ENCODE measurements at regions not wholly inside any gene's neighbourhood (a gene's known extent, or its start where the extent isn't known, plus 50 kb on each side); places are given as distances from the start of the nearest gene placed in this dataset.

DNA sequence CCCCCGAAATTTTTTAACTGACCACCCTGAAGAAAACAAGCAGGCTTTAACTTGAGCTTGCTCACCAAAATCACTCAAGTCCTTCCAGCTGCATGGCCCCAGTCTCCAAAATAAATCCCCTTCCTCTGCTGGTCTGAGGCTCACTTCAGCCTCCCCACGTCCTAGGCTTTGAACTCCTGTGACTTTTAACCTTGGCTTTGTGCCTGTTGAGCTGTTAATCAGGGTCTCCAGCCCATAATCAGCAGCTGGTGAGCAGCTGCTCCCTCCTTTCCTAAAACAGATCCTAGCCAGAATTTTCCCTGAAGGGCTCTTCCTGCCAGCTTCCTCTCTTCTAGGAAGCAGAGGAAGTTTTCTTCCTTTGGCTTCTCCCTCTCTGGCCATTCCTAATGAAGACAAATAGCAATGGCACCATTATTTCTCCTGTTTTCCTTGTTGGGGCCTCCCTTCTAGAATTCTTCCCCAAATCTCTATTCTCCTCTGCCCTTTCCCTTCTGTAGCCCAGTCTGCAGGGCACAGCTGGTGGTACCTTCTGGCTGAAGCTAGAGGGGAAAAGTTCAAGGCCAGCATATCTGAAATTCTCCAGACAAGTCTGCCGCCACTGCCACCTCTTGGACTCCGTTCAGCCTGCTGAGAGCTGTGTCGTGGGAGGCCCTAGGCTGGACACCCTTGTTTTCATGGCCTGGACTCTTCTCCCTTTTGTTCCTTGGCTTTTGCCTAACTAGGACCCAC, 152.1 kb downstream of the NOC3L start:
- H3K4me1 ChIP-seq (ENCODE audit: control insufficient read depth, insufficient read depth, low read length): no peaks in the 10 kb centered on the region

DNA sequence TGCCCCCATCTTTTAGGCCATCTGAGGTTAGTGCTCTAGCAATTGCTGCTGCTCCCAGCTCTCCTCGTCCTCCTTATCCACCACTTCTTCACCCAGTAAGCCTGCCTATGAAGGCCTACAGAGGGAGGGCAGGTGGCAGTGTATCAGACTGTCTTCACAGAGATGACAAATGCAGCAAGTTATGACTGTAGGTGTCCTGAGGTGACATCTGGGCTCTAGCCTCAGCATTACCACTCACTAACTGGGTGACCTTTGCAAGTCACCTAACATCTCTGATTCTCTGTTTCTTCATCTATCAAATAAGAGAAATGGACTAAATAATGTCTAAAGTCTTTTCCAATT, 151.6 kb downstream of the NOC3L start:
- Histone ChIP-seq H3K4me3 (ENCODE audit: low read length) (no peak overlapping the region), H3K9ac (ENCODE audit: low read length) (no peak overlapping the region), H3K36me3 (ENCODE audit: control insufficient read depth, insufficient read depth, low read length) (no peaks in the 10 kb centered on the region), H3K27me3 (ENCODE audit: control insufficient read depth, insufficient read depth, low read length) (no peaks in the 10 kb centered on the region), H3K4me1 (ENCODE audit: control insufficient read depth, insufficient read depth, low read length) (no peaks in the 10 kb centered on the region), H3K27ac (ENCODE audit: low read depth, low read length) (no peak overlapping the region)

More for the DNA sequence above, 152.1 kb downstream of the NOC3L start:
- Histone ChIP-seq H3K36me3 (ENCODE audit: control insufficient read depth, insufficient read depth, low read length) (no peaks in the 10 kb centered on the region), H3K27me3 (ENCODE audit: control insufficient read depth, insufficient read depth, low read length) (no peaks in the 10 kb centered on the region), H3K4me3 (ENCODE audit: low read length) (no peak overlapping the region), H3K9ac (ENCODE audit: low read length) (no peak overlapping the region), H3K27ac (ENCODE audit: low read depth, low read length) (no peak overlapping the region)

DNA sequence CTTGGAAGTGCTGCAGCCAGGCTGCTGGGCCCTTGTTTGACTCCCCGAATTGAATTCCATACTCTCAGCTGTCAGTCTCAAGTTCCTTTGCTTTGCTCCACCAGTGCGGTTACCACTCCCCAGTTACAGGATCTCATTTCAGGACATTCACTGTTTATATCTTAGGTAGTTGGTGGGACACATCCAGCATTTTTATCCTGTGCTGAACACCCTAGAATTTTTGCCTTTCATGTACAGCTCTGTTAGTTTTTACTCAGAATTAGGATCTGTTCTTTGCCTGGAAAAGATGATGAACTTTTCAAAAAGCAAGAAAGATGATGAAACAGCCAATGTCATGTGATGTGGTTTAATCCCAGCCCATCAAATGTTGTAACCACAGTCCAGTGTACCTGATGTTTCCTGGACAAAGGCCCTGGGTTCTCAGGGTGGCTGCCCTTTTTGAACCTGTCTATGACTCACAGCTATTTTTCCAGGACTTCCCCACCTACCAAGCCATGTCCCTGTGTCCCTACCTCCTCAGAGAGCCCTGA, 149.7 kb downstream of the NOC3L start:
- no peaks in the 10 kb centered on the region for H3K4me1 ChIP-seq (ENCODE audit: control insufficient read depth, insufficient read depth, low read length)

DNA sequence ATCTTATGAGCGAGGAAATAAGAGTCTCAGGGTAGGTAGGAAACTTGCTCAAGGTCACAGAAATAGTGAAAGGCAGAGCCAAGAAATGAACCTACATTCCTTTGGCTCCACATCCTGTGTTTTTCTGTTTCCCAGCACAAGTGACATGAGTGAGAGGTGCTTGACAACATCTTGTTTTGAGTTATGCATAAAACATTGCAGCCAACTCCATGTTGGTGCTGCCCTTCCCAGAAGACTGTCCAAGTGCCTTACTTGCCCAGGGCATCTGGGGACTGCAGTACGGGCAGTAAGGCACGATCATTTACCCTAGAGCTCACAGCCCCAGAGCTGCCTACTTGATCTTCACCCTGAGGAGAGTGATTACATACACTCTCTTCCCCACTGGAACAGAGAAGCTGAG, 148.8 kb downstream of the NOC3L start:
- H3K9ac ChIP-seq (ENCODE audit: low read length): no peak overlapping the region
- H3K27me3 ChIP-seq (ENCODE audit: control insufficient read depth, insufficient read depth, low read length): no peaks in the 10 kb centered on the region
- no peaks in the 10 kb centered on the region for H3K36me3 ChIP-seq (ENCODE audit: control insufficient read depth, insufficient read depth, low read length)
- H3K4me3 ChIP-seq (ENCODE audit: low read length): no peak overlapping the region
- no peak overlapping the region for H3K27ac ChIP-seq (ENCODE audit: low read depth, low read length)
- H3K4me1 ChIP-seq (ENCODE audit: control insufficient read depth, insufficient read depth, low read length): no peaks in the 10 kb centered on the region

More for the DNA sequence above, 149.7 kb downstream of the NOC3L start:
- Histone ChIP-seq H3K9ac (ENCODE audit: low read length) (no peak overlapping the region), H3K27me3 (ENCODE audit: control insufficient read depth, insufficient read depth, low read length) (no peaks in the 10 kb centered on the region), H3K36me3 (ENCODE audit: control insufficient read depth, insufficient read depth, low read length) (no peaks in the 10 kb centered on the region), H3K4me3 (ENCODE audit: low read length) (no peak overlapping the region), H3K27ac (ENCODE audit: low read depth, low read length) (no peak overlapping the region)

DNA sequence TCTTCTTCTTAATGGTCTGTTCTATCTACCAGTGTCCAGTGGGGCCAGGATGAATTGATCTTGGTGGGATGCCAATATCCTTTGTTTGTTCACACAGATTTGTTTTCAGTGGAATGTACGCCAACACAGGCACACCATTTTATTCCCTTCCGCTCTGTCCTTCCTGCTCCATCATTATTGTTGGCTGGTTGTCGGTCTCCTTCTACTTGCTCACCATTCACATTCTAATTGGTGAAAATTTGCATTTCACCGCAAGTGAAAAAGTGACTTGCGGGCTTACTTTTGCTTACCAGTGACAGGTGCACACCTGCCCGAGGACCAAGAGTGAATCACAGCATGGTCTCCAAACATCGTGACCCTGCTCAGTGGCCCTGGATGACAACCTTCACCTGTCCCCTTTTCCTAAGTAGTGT, 148.3 kb downstream of the NOC3L start:
- Histone ChIP-seq H3K27me3 (ENCODE audit: control insufficient read depth, insufficient read depth, low read length) (no peaks in the 10 kb centered on the region), H3K36me3 (ENCODE audit: control insufficient read depth, insufficient read depth, low read length) (no peaks in the 10 kb centered on the region), H3K9ac (ENCODE audit: low read length) (no peak overlapping the region), H3K4me3 (ENCODE audit: low read length) (no peak overlapping the region), H3K27ac (ENCODE audit: low read depth, low read length) (no peak overlapping the region), H3K4me1 (ENCODE audit: control insufficient read depth, insufficient read depth, low read length) (no peaks in the 10 kb centered on the region)

DNA sequence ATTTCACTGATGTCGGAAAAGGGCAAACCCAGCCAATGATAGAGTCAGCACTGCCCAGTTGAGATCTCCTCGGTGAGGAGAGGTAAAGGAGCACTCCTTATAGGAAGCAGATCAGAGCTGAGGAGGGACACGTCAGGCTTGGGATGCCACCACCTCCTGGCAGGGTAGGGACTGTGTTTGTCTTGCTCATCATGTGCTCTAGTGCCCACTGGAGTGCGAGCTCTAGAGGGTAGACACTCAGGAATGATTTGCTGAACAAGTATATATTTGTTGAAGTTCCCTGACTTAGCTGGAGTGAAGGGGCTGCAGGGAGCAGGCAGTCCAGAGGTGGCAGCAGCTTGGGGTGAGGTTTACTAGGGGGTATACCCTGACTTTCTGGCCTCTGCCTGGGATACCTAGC, 146.5 kb downstream of the NOC3L start:
- Histone ChIP-seq H3K27ac (ENCODE audit: low read depth, low read length) (no peak overlapping the region), H3K4me1 (ENCODE audit: control insufficient read depth, insufficient read depth, low read length) (no peaks in the 10 kb centered on the region), H3K4me3 (ENCODE audit: low read length) (no peak overlapping the region), H3K9ac (ENCODE audit: low read length) (no peak overlapping the region), H3K27me3 (ENCODE audit: control insufficient read depth, insufficient read depth, low read length) (no peaks in the 10 kb centered on the region), H3K36me3 (ENCODE audit: control insufficient read depth, insufficient read depth, low read length) (no peaks in the 10 kb centered on the region)

DNA sequence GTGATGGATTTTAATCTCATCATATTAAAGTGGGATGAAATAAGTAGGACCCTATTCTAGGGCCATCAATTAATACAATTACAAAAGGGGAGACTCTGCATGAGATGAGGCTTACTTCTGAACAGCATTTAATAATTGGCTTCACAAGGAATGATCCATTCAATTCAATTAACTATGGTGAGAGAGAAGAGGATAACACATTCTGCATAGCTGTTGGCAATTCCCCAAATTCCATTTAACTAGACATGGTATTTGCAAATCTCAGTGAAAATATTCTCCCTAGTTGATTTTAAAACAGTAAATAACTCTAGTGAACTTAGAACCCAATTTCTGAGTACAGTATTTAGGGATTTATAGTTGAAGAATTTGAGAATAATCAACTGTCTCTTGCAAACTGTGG, 145.3 kb downstream of the NOC3L start:
- Histone ChIP-seq H3K27me3 (ENCODE audit: control insufficient read depth, insufficient read depth, low read length) (no peaks in the 10 kb centered on the region), H3K4me3 (ENCODE audit: low read length) (no peak overlapping the region), H3K4me1 (ENCODE audit: control insufficient read depth, insufficient read depth, low read length) (no peaks in the 10 kb centered on the region), H3K36me3 (ENCODE audit: control insufficient read depth, insufficient read depth, low read length) (no peaks in the 10 kb centered on the region), H3K27ac (ENCODE audit: low read depth, low read length) (no peak overlapping the region), H3K9ac (ENCODE audit: low read length) (no peak overlapping the region)

DNA sequence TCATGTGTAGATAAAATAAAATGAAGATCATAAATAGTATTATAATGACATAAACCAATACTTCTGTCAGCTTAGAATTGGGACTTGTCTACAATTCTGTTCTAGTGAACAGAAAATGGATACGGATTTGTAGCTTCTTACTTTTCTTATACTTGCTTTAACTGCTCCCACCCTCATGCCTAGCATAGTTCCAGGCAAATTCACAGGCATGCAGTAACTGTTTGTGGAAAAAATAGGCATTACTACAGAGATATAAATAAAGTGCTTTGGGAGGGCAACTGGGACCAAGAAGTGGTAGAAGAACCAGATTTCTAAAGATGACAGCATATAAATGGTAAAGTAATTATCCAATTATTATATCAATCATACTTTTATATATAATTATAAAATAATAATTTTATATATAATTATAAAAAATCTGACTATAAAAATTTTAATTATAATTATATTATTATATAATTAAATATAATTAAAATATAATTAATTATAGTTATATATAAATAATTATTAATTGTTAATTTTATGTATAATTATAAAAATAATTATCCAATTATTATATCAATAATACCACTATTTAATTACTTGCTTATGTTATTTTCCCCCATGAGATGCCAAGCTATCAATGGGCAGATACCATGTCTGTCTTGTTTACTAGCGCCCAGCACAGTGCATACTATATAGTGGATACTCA, 144.1 kb downstream of the NOC3L start:
- no peaks in the 10 kb centered on the region for H3K27me3 ChIP-seq (ENCODE audit: control insufficient read depth, insufficient read depth, low read length)
- H3K4me1 ChIP-seq (ENCODE audit: control insufficient read depth, insufficient read depth, low read length): no peaks in the 10 kb centered on the region
- no peak overlapping the region for H3K27ac ChIP-seq (ENCODE audit: low read depth, low read length)
- H3K9ac ChIP-seq (ENCODE audit: low read length): no peak overlapping the region
- no peak overlapping the region for H3K4me3 ChIP-seq (ENCODE audit: low read length)
- no peaks in the 10 kb centered on the region for H3K36me3 ChIP-seq (ENCODE audit: control insufficient read depth, insufficient read depth, low read length)

DNA sequence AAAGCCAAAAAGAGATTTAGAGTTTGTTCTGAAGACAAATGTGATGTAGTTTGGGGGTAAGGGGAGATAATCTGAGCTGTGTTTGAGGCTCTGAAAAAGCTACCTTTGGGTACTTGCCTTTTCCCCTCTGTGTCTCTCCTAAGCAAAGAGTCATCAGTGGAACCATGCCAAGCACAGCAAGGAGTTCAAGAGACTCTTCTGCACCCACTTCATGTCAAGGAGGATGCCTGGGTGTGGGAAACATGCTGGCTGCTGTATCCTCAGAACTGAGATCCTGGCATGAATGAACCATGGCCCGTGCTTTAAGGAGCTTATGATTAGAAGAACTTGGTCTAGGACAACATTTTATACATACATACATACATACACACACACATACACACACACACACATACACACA, 142.9 kb downstream of the NOC3L start:
- Histone ChIP-seq H3K9ac (ENCODE audit: low read length) (no peak overlapping the region), H3K4me1 (ENCODE audit: control insufficient read depth, insufficient read depth, low read length) (no peaks in the 10 kb centered on the region), H3K27ac (ENCODE audit: low read depth, low read length) (no peak overlapping the region), H3K27me3 (ENCODE audit: control insufficient read depth, insufficient read depth, low read length) (no peaks in the 10 kb centered on the region), H3K36me3 (ENCODE audit: control insufficient read depth, insufficient read depth, low read length) (no peaks in the 10 kb centered on the region), H3K4me3 (ENCODE audit: low read length) (no peak overlapping the region)

DNA sequence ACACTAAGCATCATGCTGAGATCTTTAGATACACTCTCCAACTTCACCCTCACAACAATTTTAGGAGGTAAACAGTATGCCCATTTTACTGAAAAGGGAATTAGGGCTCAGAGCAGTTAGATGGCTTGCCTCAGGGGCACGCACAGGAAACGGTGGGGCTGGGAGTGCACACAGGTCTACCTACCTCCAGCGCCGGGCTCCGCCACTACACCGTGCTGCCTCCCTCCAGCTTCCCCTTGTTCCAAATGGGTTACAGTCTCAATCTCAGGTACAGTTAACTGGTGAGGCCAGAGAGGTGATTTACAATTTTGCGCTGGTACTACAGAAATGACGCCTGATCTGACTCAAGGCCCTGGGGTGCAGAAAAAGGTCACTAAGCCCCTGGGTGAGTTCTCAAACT, 142.0 kb downstream of the NOC3L start:
- no peaks in the 10 kb centered on the region for H3K4me1 ChIP-seq (ENCODE audit: control insufficient read depth, insufficient read depth, low read length)
- H3K4me3 ChIP-seq (ENCODE audit: low read length): no peak overlapping the region
- no peaks in the 10 kb centered on the region for H3K36me3 ChIP-seq (ENCODE audit: control insufficient read depth, insufficient read depth, low read length)
- H3K9ac ChIP-seq (ENCODE audit: low read length): no peak overlapping the region
- H3K27ac ChIP-seq (ENCODE audit: low read depth, low read length): no peak overlapping the region
- no peaks in the 10 kb centered on the region for H3K27me3 ChIP-seq (ENCODE audit: control insufficient read depth, insufficient read depth, low read length)

DNA sequence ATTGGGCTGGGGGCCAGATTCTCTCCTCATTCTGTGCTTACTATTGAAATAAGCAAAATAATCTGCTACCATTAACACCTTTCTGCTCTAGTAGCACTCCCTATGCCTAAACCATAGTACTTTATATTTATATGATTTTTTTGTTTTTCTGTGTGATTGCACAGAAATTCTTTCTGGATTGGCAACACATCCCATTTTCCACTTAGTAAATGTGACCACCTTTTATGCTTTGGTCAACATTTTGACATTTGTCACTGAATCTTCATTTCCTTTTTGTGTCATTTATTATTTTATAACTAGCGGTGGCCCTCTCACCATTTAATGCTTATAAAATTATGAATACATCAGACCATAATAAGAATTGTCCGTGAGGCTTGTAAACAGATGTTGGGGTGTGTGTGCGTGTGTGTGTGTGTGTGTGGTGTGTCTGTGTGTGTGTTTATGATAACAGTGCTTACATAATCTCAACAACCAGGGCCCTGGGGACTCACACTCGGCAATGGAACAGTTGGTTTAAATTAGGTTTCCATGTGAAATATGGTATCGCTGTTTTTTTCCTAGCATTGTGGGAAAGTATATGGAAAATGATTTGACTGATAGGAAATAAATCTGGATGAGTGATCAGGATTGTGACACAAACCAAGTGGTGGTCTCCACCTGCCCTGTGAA, 138.9 kb downstream of the NOC3L start:
- Histone ChIP-seq H3K36me3 (ENCODE audit: control insufficient read depth, insufficient read depth, low read length) (no peaks in the 10 kb centered on the region), H3K4me1 (ENCODE audit: control insufficient read depth, insufficient read depth, low read length) (no peaks in the 10 kb centered on the region), H3K9ac (ENCODE audit: low read length) (no peak overlapping the region), H3K27ac (ENCODE audit: low read depth, low read length) (no peak overlapping the region), H3K27me3 (ENCODE audit: control insufficient read depth, insufficient read depth, low read length) (no peaks in the 10 kb centered on the region), H3K4me3 (ENCODE audit: low read length) (no peak overlapping the region)

DNA sequence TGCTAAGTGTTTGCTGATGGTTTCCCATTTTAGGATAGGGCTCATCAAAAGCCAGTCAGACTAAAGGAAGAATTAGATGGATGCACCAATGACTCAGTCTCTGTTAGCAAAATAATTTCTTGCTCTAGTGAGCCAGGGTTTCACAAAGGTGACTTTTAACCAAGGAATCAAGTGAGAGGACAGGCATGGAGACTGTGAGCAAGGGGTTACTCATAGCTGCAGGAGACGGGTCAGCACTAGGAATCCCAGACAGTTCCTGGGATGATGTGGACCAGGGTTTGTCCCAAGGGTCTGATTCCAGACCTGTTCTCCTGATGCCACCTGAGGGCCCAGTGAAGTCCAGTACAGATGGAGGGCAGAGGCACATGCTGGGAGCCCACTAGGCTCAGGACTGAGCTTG, 138.1 kb downstream of the NOC3L start:
- Histone ChIP-seq H3K27me3 (ENCODE audit: control insufficient read depth, insufficient read depth, low read length) (no peaks in the 10 kb centered on the region), H3K4me1 (ENCODE audit: control insufficient read depth, insufficient read depth, low read length) (no peaks in the 10 kb centered on the region), H3K9ac (ENCODE audit: low read length) (no peak overlapping the region), H3K36me3 (ENCODE audit: control insufficient read depth, insufficient read depth, low read length) (no peaks in the 10 kb centered on the region), H3K27ac (ENCODE audit: low read depth, low read length) (no peak overlapping the region), H3K4me3 (ENCODE audit: low read length) (no peak overlapping the region)
